Hematopoietic multipotent progenitor cell treated with erythropoietin and hydrocortisone succinate and interleukin-3 and kit ligand, for 4 days (in vitro differentiated cells): ENCODE measurements at regions not wholly inside any gene's neighbourhood (a gene's known extent, or its start where the extent isn't known, plus 50 kb on each side); places are given as distances from the start of the nearest gene placed in this dataset.

Experiments
- DNase-seq: peaks from one replicate; pipeline ENCODE4 v3.0.0-alpha.2; 2015

DNA sequence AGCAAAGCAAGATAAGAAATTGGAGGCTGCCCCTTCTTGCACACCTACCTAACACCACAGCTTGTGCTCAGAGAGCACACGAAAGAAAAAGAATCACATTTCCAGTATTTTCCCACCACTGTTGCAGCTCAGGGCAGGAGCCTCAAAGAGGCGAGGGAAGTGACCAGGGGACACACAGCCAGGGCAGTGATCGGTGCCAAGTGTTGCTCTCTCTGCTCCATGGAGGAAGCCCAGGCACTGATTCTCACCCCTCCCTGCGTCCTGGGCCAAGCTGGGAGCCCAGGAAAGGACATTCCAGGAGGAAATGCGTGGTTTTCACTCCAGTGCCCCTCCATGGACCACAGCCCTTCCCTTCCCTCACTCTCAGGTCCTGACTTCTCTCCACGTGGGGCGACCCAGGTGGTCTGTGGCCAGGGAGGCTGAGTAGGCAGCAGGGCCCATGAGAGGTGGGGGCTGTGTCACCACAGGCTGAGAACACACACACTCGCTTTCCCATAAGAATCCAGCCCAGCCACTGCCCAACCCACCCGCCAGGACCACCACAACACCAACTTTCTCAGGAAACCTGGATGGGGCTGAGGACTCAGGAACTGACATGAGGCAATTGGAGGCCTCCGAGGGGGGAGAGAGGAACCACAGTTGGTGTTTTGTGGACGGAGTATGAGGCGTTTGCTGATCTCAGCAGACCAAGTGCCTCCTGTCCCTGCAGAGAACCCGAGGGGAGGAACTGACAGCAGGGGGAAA, 81.7 kb upstream of the MAFB start:
- peak; percentile 19 for DNase-seq

DNA sequence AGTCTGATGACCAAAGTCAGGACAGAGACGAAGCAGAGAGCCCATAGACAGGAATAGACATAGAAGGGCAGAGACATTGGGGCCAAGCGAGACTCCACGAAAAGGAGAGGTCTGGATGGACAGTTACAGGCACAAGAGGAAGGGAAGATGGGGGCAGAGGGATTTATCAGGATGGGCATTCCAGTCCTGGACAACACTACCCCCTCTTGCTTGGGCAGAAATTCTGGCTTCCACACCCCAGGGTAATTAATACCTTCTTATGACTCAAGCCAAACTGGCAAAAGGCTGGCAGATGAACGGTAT, 82.2 kb upstream of the MAFB start:
- DNase-seq, result no peak

DNA sequence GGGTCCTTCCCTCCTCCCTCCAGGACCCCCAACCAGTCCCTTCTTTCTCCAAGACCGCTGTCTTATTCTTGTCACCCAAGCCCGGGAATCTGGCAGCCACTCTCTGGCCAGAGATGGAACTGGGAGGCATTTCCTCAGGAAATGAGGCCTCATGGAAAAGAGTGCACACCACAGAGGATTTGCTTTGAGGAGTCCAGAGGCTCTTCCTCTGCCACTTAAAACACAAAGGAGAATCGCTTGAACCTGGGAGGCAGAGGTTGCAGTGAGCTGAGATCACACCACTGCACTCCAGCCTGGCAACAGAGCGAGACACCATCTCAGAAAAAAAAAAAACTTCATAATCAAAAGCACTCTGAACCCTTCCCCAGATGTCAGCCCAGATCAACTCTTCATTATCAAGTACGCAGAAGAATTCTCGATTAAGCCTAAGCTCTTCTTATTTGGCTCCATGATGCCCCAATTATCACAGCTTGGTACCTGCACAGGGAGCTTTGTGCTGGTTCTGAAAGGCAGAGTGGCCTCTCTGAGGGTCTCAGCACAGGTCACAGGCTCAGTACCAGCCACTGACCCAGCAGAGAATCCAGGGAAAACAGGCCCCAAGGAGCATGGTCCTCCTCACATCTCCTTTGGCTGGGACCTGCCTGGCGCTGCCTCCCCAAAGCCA, 82.9 kb upstream of the MAFB start:
- DNase-seq, result no peak

GRCh38 chr20:40773376-40773775, 84.3 kb upstream of the MAFB start:
- no peak for DNase-seq

DNA sequence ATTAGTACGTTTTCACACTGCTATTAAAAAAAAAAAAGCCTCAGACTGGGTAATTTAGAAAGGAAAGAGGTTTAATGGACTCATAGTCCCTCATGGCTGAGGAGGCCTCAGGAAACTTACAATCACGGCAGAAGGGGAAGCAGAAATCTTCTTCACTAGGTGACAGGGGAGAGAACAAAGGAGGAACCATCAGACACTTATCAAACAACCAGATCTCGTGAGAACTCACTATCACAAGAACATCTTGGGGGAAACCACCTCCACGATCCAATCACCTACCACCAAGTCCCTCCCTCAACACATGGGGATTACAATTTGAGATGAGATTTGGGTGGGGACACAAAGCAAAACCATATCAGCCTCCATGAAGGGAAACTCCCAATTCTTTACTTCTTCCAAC, 85.2 kb upstream of the MAFB start:
- peak; percentile 12 for DNase-seq

GRCh38 chr20:40775561-40776146, 86.6 kb upstream of the MAFB start:
- DNase-seq, result no peak

- DNase-seq, result no peak
Observed at GRCh38 chr20:40776466-40777457, 87.7 kb upstream of the MAFB start.

DNA sequence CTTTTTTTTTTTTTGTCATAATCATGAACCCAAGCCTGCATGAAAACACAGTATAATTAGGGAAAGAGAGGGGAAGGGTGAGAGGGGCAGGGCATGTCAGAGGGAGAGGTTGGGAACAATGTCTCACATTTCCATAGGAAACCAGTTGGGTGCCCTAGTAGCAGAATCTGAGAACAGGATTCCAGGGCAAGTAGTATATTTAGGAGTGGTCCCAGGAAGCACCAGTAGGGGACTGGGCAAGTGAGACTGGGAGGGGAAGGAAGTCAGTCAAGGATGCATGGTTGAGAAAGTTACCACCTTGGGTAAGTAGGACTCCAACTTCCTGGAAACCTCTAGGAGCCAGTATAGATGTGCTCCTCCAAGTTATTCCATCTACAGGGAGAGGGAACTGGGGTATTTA, 88.6 kb upstream of the MAFB start:
- DNase-seq, result no peak

GRCh38 chr20:40778894-40779496, 90.0 kb upstream of the MAFB start:
- peak; percentile 50 for DNase-seq

GRCh38 chr20:40781327-40782042, 92.4 kb upstream of the MAFB start:
- DNase-seq, result peak; percentile 50

GRCh38 chr20:40782043-40782368, 93.0 kb upstream of the MAFB start:
- DNase-seq, result no peak

GRCh38 chr20:40785346-40785745, 96.3 kb upstream of the MAFB start:
- no peak for DNase-seq

DNA sequence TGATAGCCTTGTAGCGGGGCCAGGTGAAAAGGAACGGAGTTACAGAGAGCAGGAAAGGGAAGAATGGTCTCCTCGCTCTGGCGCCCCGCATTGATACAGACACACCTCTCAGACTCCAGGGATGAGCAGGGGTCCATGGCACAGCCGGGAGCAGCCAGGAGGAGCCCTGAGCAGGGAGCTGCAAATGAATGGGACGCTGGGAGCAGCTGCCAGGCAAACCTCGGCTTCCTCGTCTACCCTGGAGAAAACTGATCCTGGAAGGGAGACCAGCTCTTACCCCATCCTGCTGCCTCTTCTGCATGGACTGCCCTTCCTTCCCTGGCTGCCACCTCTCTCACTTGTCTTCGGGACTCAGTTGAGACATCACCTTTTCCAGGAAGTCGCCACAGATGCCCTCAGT, 97.3 kb upstream of the MAFB start:
- no peak for DNase-seq

DNA sequence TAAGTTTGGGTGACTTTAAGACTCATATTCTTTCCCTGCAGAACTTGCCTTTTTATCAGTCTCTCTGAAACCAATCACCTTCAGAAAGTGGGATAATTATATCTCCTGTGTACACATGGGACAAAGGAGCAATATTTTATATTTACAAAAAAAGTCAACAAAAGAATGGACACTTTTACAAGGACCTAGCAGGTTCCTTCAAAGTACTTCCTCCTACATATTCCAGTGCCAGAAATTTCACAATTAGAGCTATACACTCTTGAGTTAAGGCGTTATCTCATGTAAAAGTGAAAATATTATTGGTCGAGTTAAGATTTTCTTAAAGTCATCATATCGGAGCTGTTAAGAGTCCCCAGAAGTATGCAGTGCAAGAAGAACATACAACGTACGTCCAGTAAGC, 98.9 kb upstream of the MAFB start:
- DNase-seq, result no peak

- DNase-seq, result peak; percentile 42
Observed at GRCh38 chr20:40797425-40797824, 108.4 kb upstream of the MAFB start.

GRCh38 chr20:40798066-40798465, 109.0 kb upstream of the MAFB start:
- DNase-seq, result no peak

DNA sequence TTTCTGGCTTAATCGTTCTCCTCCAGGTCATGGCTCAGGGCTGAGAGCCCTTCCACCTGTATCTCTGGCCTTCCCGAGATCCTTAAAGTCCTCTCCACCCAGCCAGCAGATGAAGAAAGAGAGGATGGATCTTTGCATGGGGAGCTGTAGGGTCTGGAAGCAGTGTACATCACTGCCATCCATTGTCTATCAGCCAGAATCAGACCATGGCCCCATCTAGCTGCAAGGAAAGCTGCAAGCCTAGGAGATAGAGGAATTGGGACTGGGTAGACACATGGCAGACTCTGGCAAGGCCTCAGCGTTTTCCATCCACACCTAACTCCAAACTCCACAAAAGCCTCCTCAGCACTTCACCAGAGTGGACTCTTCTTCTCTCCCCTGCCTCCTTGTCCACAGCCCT, 113.8 kb upstream of the MAFB start:
- DNase-seq, result no peak

GRCh38 chr20:40803381-40803780, 114.3 kb upstream of the MAFB start:
- no peak for DNase-seq

DNA sequence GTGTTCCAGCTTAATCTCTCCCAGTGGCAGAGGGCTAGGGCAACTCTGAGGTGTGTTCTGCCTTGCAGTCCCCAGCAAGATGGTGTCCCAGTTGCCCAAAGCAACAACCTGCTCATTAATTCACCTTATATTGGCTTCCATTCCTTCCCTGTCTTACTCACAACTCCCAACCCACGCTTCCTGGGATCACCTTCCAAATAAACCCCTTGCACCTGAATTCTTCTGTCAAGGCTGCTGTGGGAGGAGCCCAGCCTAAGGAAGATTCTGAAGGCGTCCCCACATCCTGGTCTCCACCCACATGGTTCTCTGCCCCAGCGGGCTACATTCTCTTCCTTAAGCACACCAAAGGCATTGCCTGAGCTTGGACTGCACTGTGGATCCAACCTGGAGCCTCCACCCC, 116.6 kb upstream of the MAFB start:
- no peak for DNase-seq

GRCh38 chr20:40806929-40807820, 118.1 kb upstream of the MAFB start:
- DNase-seq, result no peak

GRCh38 chr20:40807821-40808170, 118.8 kb upstream of the MAFB start:
- DNase-seq, result no peak
